ENCODE measurements at regions not wholly inside any gene's neighbourhood (a gene's known extent, or its start where the extent isn't known, plus 50 kb on each side); places are given as distances from the start of the nearest gene placed in this dataset.

DNA sequence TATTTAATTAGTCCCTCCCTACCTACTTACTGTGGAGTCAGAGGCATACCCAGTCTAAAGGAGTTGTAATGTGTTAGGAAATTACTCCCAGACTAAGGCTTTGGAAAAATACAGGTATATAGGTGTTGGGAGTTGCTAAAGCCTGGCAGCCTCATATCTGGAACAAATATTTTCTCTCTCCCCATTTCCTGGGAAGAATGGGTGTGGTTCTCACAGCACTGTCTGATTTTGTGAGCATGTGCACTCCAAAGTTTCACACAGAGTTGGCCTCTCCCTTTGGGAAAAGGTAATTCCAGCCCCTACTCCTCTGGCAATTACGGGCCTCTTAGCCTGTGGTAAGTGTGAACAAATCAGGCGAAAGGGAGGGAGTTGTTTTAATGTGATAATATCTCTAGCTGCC, 187.0 kb downstream of the MID1IP1 start:
- TF ChIP-seq POLR2A (IDR thresholded peaks at IDR 0.05): no peak
- TF ChIP-seq, protein P1, sequence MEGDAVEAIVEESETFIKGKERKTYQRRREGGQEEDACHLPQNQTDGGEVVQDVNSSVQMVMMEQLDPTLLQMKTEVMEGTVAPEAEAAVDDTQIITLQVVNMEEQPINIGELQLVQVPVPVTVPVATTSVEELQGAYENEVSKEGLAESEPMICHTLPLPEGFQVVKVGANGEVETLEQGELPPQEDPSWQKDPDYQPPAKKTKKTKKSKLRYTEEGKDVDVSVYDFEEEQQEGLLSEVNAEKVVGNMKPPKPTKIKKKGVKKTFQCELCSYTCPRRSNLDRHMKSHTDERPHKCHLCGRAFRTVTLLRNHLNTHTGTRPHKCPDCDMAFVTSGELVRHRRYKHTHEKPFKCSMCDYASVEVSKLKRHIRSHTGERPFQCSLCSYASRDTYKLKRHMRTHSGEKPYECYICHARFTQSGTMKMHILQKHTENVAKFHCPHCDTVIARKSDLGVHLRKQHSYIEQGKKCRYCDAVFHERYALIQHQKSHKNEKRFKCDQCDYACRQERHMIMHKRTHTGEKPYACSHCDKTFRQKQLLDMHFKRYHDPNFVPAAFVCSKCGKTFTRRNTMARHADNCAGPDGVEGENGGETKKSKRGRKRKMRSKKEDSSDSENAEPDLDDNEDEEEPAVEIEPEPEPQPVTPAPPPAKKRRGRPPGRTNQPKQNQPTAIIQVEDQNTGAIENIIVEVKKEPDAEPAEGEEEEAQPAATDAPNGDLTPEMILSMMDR (IDR thresholded peaks at IDR 0.05): no peak

All from body of pancreas (tissue), 4 donors.